ENCODE measurements at regions not wholly inside any gene's neighbourhood (a gene's known extent, or its start where the extent isn't known, plus 50 kb on each side); places are given as distances from the start of the nearest gene placed in this dataset.
A peak's percentile ranks its signal among the peaks of the same experiment; 100 is the strongest.
"Not testable (repeated sequence)": the region's sequence is repeated elsewhere in the genome, so short reads cannot be mapped to it uniquely, and the experiment has no call there.

DNA sequence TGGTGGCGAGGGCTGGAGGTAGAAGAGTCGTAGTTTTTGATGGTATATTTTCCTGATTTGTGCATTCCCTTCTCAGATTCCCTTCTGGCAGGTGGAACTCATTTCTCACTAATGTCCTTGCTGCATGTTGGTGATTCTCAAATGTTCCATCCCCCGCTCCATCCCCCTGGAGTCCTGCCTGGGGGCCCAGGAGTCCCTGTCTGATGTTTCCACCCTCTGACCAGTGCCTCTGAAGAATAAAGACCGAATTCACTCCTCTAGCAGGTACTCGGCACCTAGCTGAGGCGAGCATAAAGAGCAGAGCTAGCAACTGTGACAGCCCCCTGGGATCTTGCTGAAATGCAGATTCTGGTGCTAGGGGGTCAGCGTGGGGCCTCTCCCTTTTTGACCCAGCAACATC, 301.8 kb downstream of the BCL2L11 start:
- H3K27ac ChIP-seq; H3K4me1 ChIP-seq; H3K9me3 ChIP-seq; H3K4me3 ChIP-seq; ATAC-seq; H3K36me3 ChIP-seq; FAIRE-seq; intact Hi-C loops (cut with DNase I); DNase-seq; H3K27me3 ChIP-seq: not testable (repeated sequence)
- 91% methylated on average over 7 of the region's 7 CpGs for WGBS, 2 donors

DNA sequence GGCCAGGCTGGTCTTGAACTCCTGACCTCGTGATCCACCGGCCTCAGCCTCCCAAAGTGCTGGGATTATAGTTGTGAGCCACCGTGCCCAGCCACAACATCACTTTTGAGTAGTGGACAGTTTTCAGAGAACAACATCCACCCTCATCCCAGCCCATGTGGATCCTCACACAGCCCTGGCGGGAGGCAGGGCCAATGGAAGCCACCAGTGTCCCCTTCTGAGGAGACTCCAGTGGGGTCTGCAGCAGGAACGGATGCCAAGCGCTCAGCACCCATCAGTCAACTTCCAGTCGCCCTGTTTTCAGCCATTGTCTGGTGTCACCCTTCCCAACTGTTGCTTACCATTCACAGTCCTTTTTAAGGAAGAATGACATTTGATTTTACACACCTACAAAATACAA, 302.5 kb downstream of the BCL2L11 start:
- H3K9me3 ChIP-seq; H3K4me1 ChIP-seq; H3K27me3 ChIP-seq; H3K27ac ChIP-seq; ATAC-seq; intact Hi-C loops (cut with DNase I); DNase-seq; FAIRE-seq; H3K4me3 ChIP-seq; H3K36me3 ChIP-seq: not testable (repeated sequence)
- 77 to 87% methylated on average over 7 of the region's 7 CpGs for WGBS, 2 donors

- H3K36me3 ChIP-seq; ATAC-seq; H3K27me3 ChIP-seq; H3K4me1 ChIP-seq; H3K27ac ChIP-seq; DNase-seq; intact Hi-C loops (cut with DNase I); FAIRE-seq; H3K4me3 ChIP-seq; H3K9me3 ChIP-seq: not testable (repeated sequence)
- 84 to 86% methylated on average over 3 of the region's 6 CpGs for WGBS, 2 donors
These were observed 303.5 kb downstream of the BCL2L11 start for GRCh38 chr2:111424176-111424575.

- not testable (repeated sequence) for ATAC-seq, H3K27ac ChIP-seq
These were observed 304.2 kb downstream of the BCL2L11 start for GRCh38 chr2:111424851-111425309.

DNA sequence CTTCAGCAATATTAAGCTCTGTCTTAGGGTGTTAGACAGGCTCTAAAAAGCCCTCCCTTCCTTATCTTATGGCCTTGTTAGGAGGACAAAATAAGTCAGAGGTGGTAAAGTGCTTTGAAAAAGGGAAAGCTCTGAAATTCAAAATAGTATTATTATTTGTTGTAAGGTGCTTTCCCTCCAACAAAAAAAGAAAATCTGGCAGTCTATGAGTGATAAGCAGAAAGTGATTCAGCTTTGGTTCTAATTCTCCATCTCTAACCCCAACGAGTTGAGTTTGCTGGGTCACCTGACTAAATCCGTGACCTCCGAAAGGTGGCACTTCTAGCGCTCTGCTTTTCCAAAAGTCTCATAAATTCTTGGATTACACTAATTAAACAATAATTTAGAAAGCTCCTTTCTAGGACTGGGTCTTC, 305.1 kb downstream of the BCL2L11 start:
- ATAC-seq; intact Hi-C loops (cut with DNase I); FAIRE-seq; H3K27me3 ChIP-seq; H3K36me3 ChIP-seq; DNase-seq; H3K9me3 ChIP-seq; H3K27ac ChIP-seq; H3K4me3 ChIP-seq; H3K4me1 ChIP-seq: not testable (repeated sequence)
- WGBS, 2 donors: 86 to 91% methylated on average over 4 of the region's 4 CpGs

More at GRCh38 chr2:111424851-111425309, 304.2 kb downstream of the BCL2L11 start:
- WGBS, 2 donors: 81 to 82% methylated on average over 3 to 4 of the region's 5 CpGs
- H3K9me3 ChIP-seq; H3K4me1 ChIP-seq; FAIRE-seq; intact Hi-C loops (cut with DNase I); H3K36me3 ChIP-seq; DNase-seq; H3K4me3 ChIP-seq; H3K27me3 ChIP-seq: not testable (repeated sequence)

DNA sequence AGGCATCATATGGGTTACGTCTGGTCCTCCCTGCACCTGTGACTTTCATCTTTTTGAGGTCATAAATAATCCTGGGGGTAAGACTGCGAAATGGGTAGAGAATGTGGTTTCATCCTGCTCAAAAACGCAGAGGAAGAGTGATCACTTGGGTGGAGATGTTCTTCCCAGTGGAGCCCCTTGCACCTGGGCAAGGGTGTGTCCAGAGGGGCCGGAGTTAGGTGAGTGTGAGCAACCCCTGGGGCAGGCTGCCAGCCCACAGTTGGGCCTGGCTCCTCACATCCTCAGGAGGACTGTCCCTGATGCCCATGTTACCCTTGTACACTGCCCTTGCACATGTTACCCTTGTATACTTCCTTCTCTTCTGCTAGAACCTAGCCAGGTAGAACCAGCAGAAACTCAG, 306.6 kb downstream of the BCL2L11 start:
- intact Hi-C loops (cut with DNase I); ATAC-seq; H3K4me1 ChIP-seq; FAIRE-seq; H3K27me3 ChIP-seq; H3K9me3 ChIP-seq; H3K4me3 ChIP-seq; H3K36me3 ChIP-seq; DNase-seq; H3K27ac ChIP-seq: not testable (repeated sequence)
- WGBS, 2 donors: 66 to 83% methylated on average over 4 of the region's 4 CpGs

DNA sequence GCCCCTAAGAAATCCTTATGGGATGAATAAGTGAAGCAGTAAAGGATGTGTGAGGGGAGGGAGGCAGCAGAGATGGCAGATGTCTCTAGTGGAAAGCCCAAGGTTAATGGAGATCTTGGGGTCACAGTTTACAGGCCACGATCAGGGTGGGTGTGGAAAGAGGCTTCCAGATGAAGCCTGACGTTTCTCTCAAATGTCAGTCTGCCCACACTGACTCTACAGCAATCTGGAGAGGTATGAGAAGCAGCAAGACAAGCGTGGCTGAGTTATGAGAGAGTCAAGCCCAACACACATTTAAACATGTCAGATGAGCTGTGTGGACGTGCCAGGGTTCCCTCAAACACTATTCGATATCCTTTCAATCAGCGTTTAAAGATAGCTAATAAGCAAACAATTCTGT, 308.2 kb downstream of the BCL2L11 start:
- not testable (repeated sequence) for FAIRE-seq

DNA sequence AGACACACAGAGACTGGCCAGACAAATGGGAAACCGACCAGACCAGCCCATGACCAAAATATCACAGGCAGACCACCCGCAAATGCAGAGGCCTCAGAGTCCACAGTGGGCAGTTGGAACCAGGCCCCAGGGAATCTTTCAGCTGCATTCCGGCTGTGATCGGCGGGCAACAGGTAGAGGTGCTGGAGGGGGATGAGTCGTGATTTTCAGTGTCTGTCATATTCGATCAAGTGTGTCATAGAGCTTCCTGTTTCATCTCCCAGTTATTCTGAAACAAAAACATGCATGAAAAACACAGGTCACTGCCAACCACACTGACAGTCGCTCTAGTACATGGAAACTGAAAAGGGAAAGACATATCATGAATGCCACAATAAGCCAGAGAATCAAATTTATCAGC, 308.6 kb downstream of the BCL2L11 start:
- WGBS, 2 donors: 79 to 84% methylated on average over 6 to 7 of the region's 8 CpGs
- intact Hi-C loops (cut with DNase I); H3K4me1 ChIP-seq; ATAC-seq; DNase-seq; H3K4me3 ChIP-seq; H3K27me3 ChIP-seq; H3K9me3 ChIP-seq; H3K27ac ChIP-seq; FAIRE-seq; H3K36me3 ChIP-seq: not testable (repeated sequence)

More for the DNA sequence above, 308.2 kb downstream of the BCL2L11 start:
- H3K27me3 ChIP-seq; DNase-seq; H3K9me3 ChIP-seq; H3K4me1 ChIP-seq; H3K36me3 ChIP-seq; ATAC-seq; intact Hi-C loops (cut with DNase I); H3K4me3 ChIP-seq; H3K27ac ChIP-seq: not testable (repeated sequence)
- WGBS, 2 donors: 63 to 68% methylated on average over 6 of the region's 6 CpGs

- FAIRE-seq; H3K27ac ChIP-seq; H3K27me3 ChIP-seq; H3K4me1 ChIP-seq; H3K9me3 ChIP-seq; H3K36me3 ChIP-seq; intact Hi-C loops (cut with DNase I); H3K4me3 ChIP-seq; DNase-seq: not testable (repeated sequence)
- ATAC-seq: peak in 2 of 4 donors; percentile 58 to 71
- WGBS, 2 donors: 84 to 89% methylated on average over 5 to 6 of the region's 9 CpGs
These were observed 310.3 kb downstream of the BCL2L11 start for GRCh38 chr2:111430817-111431661.

DNA sequence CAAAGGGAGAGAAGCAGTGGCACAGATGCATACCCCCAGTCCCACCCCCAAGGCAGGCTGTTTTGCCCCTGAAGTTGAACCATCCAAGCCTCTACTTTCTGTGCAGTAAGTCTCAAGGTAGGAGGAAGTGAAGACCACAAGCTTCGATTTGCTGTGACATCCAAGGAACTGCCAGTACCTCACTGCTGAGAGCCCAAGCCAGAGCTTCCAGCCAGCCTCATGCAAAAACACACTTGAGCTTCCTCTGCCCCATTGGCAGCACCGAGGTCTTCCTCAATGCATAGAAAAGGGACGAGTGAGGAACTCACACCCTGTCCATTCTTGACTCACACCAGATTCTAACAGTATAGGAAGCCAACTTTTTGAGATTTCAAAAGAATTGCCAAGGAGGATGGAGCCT, 311.7 kb downstream of the BCL2L11 start:
- FAIRE-seq; H3K4me1 ChIP-seq; H3K27ac ChIP-seq; intact Hi-C loops (cut with DNase I); H3K36me3 ChIP-seq; H3K9me3 ChIP-seq; H3K27me3 ChIP-seq; H3K4me3 ChIP-seq; DNase-seq: not testable (repeated sequence)
- WGBS, 2 donors: 69 to 84% methylated on average over 3 of the region's 3 CpGs
- ATAC-seq: peak in 2 of 4 donors; percentile 18 to 23

DNA sequence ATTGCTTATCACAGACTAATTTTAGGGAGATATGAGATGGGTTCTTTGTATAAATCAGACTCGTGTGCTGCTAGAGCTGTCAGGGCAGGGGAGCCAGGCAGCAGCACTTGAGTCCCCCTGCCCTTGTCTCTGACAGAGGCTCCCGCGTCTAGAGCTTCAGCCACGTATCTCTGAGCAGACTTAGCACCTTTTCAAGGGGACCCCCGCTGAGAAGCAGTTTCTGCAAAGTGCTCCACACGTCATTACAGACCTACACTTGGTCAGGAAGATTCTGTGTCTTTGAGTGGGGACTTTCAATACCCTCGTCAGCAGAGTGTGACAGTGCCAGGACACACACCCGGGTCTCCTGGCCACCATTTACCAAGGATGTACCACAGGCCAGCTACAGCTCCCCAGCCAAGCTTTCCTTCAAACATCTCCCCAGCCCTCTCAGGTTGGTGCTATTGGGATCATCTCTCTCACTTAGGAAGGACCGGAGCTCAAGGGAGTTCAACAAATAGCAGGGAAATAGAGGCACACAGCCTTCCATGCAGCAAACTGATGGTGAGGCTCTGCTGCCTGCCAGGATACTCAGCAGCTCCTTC, 312.3 kb downstream of the BCL2L11 start:
- intact Hi-C loops (cut with DNase I); H3K9me3 ChIP-seq; DNase-seq; H3K4me1 ChIP-seq; FAIRE-seq; H3K36me3 ChIP-seq; H3K27me3 ChIP-seq; H3K27ac ChIP-seq; ATAC-seq; H3K4me3 ChIP-seq: not testable (repeated sequence)
- 87 to 93% methylated on average over 3 of the region's 9 CpGs for WGBS, 2 donors

DNA sequence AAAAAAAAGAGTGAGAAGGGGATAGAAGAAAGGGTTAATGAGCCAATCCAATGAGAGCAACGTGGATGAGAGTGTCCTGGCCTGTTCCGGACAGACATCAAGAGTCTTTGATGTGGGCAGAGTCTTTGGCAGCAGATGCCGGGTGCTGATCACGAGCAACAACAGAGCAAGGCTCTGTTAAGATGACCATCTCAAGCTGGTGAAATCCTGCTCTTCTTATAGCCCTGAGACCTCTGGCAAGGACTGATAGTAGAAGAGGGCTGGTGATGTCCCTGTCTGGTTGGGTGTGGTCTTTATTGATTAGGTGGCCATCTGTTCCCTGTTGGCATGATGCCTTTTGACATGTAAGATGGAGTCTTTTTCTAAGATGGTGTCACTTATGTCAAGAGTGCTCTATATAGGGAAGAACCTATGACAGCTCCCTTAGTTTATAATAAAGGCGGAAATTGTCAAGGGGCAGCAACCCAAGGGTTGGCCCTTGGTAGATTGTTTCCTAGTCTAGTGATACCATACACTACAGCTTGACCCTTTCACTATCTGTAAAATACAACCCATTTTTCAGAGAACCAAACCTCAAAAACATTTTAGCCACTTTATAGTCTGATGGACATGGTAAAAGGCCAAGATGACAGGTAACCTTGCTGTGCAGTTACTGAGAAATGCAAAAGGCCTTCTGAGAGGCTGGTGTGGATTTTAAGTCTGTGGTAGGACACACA, 313.3 kb downstream of the BCL2L11 start:
- H3K9me3 ChIP-seq; H3K4me3 ChIP-seq; DNase-seq; intact Hi-C loops (cut with DNase I); FAIRE-seq; H3K4me1 ChIP-seq; H3K27ac ChIP-seq; H3K36me3 ChIP-seq; ATAC-seq; H3K27me3 ChIP-seq: not testable (repeated sequence)
- 59 to 75% methylated on average over 4 to 5 of the region's 5 CpGs for WGBS, 2 donors
